ENCODE measurements at regions not wholly inside any gene's neighbourhood (a gene's known extent, or its start where the extent isn't known, plus 50 kb on each side); places are given as distances from the start of the nearest gene placed in this dataset.

DNA sequence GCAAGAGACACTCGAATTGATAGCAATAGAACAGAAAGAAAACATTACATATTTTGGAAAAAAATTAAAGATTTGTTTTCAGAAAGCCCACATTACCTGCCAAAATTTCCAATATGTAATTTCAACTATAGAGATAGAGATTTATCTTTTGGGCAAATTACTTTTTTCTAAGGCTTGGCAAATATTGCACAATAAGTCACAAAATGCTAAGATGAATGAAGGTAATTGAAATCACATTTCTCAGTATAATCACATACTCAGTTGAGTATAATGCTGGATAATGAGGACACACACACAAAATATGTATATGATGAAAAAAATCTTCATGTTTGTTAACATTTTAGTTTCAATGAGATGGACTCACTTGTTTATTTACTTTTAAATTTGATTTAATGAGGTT is 189.2 kb upstream of the STXBP6 start:
- Histone ChIP-seq H3K27ac (no peak overlapping the region), H3K27me3 (no peaks in the 10 kb centered on the region), H3K4me1 (ENCODE audit: insufficient read depth) (no peaks in the 10 kb centered on the region), H3K9me3 (no peaks in the 10 kb centered on the region), H3K4me3 (no peak overlapping the region), H3K36me3 (no peaks in the 10 kb centered on the region)
- no peak for TF ChIP-seq POLR2A (IDR thresholded peaks at IDR 0.05)
- no peak for TF ChIP-seq EP300 (IDR thresholded peaks at IDR 0.05)
- TF ChIP-seq, protein P1, sequence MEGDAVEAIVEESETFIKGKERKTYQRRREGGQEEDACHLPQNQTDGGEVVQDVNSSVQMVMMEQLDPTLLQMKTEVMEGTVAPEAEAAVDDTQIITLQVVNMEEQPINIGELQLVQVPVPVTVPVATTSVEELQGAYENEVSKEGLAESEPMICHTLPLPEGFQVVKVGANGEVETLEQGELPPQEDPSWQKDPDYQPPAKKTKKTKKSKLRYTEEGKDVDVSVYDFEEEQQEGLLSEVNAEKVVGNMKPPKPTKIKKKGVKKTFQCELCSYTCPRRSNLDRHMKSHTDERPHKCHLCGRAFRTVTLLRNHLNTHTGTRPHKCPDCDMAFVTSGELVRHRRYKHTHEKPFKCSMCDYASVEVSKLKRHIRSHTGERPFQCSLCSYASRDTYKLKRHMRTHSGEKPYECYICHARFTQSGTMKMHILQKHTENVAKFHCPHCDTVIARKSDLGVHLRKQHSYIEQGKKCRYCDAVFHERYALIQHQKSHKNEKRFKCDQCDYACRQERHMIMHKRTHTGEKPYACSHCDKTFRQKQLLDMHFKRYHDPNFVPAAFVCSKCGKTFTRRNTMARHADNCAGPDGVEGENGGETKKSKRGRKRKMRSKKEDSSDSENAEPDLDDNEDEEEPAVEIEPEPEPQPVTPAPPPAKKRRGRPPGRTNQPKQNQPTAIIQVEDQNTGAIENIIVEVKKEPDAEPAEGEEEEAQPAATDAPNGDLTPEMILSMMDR (IDR thresholded peaks at IDR 0.05), result no peak
- intact Hi-C loops (cut with DNase I), result no loop called here
- WGBS, 3 donors, result 23 to 36% (median 33%) methylated on average over 1 of the region's 1 CpG
- DNase-seq, result no peak

DNA sequence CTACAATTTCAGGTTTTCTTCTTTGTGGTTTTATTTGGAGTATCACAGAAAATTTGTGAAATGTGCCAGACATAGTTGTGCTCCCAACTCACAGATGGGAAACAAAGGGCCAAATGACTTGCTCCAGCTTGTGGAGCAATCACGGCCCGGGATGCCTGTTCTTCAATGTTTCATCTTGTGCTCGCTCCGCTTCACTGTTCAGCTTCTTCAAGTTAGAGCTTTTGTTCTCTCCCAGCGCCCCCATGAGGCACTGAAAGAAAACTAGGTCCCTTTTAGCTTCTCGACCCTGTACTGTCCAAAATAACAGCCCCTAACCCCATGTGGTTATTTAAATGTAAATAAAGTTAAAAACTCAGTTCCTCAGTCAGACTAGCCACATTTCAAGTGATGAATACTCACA is 187.9 kb upstream of the STXBP6 start:
- Histone ChIP-seq H3K4me1 (ENCODE audit: insufficient read depth) (no peaks in the 10 kb centered on the region), H3K27ac (no peak overlapping the region), H3K36me3 (no peaks in the 10 kb centered on the region), H3K27me3 (no peaks in the 10 kb centered on the region), H3K9me3 (no peaks in the 10 kb centered on the region), H3K4me3 (no peak overlapping the region)
- intact Hi-C loops (cut with DNase I), result no loop called here
- TF ChIP-seq, protein P1 (IDR thresholded peaks at IDR 0.05), result no peak
- TF ChIP-seq EP300 (IDR thresholded peaks at IDR 0.05), result no peak
- TF ChIP-seq POLR2A (IDR thresholded peaks at IDR 0.05), result no peak
- DNase-seq, result no peak
- 19 to 27% (median 24%) methylated on average over 6 of the region's 6 CpGs for WGBS, 3 donors

DNA sequence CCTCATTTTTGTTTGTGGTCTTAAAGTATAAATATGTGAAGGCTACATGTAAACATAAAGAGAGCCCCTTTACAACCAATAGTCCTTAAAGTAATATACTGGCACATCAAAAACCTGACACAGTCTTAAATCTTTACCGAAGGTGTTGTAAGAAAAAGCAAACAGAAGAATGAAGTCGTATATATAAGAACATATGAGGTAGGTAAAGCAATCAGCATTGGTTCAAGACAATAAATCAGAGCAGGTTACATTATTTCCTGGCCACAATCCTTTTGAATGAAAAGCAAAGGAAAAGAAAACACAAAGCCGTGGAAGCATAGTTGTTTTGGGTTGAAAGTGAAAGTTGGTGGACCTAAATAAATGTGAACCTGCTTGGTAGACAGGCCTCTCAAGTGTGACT is 183.7 kb upstream of the STXBP6 start:
- TF ChIP-seq EP300 (IDR thresholded peaks at IDR 0.05) (no peak), POLR2A (IDR thresholded peaks at IDR 0.05) (no peak)
- TF ChIP-seq, protein P1 (IDR thresholded peaks at IDR 0.05), result no peak
- WGBS, 3 donors, result 34 to 42% (median 37%) methylated on average over 3 of the region's 3 CpGs

DNA sequence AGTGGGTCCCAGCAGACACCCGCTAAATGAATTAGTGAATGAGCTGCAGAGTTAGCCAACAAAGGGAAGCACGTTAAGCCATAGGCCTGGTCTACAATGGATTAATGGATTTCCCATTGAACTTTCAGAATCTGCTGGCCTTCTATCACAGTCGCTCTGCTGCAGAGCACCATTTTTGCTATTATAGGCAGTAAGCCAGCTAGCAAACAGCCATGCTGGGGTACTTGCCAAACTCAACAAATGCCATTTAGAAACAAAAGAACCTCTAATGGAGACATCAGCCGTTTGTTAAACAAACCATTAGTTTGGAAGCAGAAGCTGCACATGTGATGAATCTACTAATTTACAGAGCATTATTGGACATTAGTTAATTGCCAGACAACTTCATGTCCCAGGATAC is 181.1 kb upstream of the STXBP6 start:
- Histone ChIP-seq H3K4me3 (no peak overlapping the region), H3K36me3 (no peaks in the 10 kb centered on the region), H3K9me3 (no peaks in the 10 kb centered on the region), H3K27me3 (no peaks in the 10 kb centered on the region), H3K4me1 (ENCODE audit: insufficient read depth) (no peaks in the 10 kb centered on the region), H3K27ac (no peak overlapping the region)
- intact Hi-C loops (cut with DNase I), result no loop called here
- TF ChIP-seq POLR2A (IDR thresholded peaks at IDR 0.05), result no peak
- no peak for DNase-seq
- WGBS, 3 donors, result 37 to 59% (median 46%) methylated on average over 4 of the region's 4 CpGs

More for the DNA sequence above, 183.7 kb upstream of the STXBP6 start:
- no peaks in the 10 kb centered on the region for H3K4me1 ChIP-seq (ENCODE audit: insufficient read depth)
- H3K9me3 ChIP-seq, result no peaks in the 10 kb centered on the region
- no peaks in the 10 kb centered on the region for H3K36me3 ChIP-seq
- DNase-seq, result no peak
- intact Hi-C loops (cut with DNase I), result no loop called here
- no peak overlapping the region for H3K4me3 ChIP-seq
- no peaks in the 10 kb centered on the region for H3K27me3 ChIP-seq
- no peak overlapping the region for H3K27ac ChIP-seq

DNA sequence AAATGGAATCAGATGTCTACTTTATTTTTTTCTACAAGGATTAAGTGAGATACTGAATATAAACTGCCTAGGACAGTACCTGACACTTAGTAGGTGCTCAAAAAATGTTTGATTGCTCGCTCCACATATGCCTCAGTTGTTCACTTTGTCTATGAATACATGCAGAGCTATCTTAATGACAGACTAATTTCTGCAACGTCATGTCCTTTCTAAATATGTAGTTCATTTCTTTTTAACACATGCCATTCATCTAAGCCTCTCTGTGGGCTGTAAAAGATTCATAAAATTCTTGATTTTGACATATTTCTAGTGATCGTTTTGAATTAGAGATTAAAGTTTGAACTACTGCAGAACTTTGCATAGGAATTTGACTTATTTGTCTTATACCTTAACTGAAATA is 176.3 kb upstream of the STXBP6 start:
- H3K27ac ChIP-seq, result no peak overlapping the region
- no peak for DNase-seq
- H3K4me1 ChIP-seq (ENCODE audit: insufficient read depth), result no peaks in the 10 kb centered on the region
- intact Hi-C loops (cut with DNase I), result no loop called here
- TF ChIP-seq EP300 (IDR thresholded peaks at IDR 0.05) (no peak), POLR2A (IDR thresholded peaks at IDR 0.05) (no peak)
- TF ChIP-seq, protein P1 (IDR thresholded peaks at IDR 0.05), result no peak
- no peaks in the 10 kb centered on the region for H3K36me3 ChIP-seq
- WGBS, 3 donors, result 57 to 65% (median 58%) methylated on average over 3 of the region's 3 CpGs
- H3K27me3 ChIP-seq, result no peaks in the 10 kb centered on the region
- no peak overlapping the region for H3K4me3 ChIP-seq
- no peaks in the 10 kb centered on the region for H3K9me3 ChIP-seq
